Neural cell (in vitro differentiated cells): ENCODE measurements at regions not wholly inside any gene's neighbourhood (a gene's known extent, or its start where the extent isn't known, plus 50 kb on each side); places are given as distances from the start of the nearest gene placed in this dataset.

ENCODE experiments used
- POLR2AphosphoS5 ChIP-seq: IDR thresholded peaks from 2 replicates; pipeline ENCODE4 v1.6.1; 2012
- RAD21 ChIP-seq: fragments of 450-650 bp; conservative IDR thresholded peaks from 2 replicates; pipeline ENCODE4 v1.6.1; 2014; ENCODE audit warnings: antibody characterized with exemption, mild to moderate bottlenecking, moderate library complexity
- SMC3 ChIP-seq: fragments of 450-650 bp; conservative IDR thresholded peaks from 2 replicates; pipeline ENCODE4 v1.6.1; 2014; ENCODE audit warnings: antibody characterized with exemption, mild to moderate bottlenecking, moderate library complexity; ENCODE audit not compliant: poor library complexity
- TAF1 ChIP-seq: IDR thresholded peaks from 2 replicates; pipeline ENCODE4 v1.6.1; 2012; ENCODE audit warnings: low read depth
- TF ChIP-seq, protein P1 (sequence below): fragments of 450-650 bp; IDR thresholded peaks from 2 replicates; pipeline ENCODE4 v1.5.1; 2014; ENCODE audit warnings: antibody characterized with exemption, mild to moderate bottlenecking, moderate library complexity; ENCODE audit not compliant: poor library complexity, severe bottlenecking
- TF ChIP-seq, protein P2 (sequence below): IDR thresholded peaks from 2 replicates; pipeline ENCODE4 v1.6.1; 2012; ENCODE audit warnings: borderline replicate concordance

DNA sequence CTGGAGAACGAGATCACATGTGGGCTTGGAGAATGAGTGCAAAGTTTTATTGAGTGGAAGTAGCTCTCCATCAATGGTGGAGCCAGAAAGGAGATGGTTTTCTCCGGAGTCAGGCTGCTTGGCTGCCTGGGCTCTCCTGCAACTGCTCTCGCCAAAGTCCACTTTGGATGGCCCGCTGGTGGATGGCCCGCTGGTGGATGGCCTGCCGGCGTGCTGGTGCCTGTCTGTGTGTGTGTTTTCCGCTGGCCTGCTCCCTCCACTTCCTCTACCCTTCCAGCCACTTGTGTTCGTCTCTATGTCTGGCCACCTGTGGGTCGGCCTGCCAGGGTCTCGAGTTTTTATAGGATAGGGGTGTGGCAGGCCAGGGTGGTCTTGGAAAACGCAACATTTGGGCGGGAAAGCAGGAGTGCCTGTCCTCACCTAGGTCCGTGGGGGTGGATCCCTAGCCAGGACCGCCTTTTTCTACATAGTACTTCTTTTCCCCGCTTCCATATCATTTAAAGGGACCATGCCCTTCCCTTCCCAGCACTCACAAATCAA lies 1292.1 kb upstream of the PIK3C3 start:
- TF ChIP-seq, protein P1, sequence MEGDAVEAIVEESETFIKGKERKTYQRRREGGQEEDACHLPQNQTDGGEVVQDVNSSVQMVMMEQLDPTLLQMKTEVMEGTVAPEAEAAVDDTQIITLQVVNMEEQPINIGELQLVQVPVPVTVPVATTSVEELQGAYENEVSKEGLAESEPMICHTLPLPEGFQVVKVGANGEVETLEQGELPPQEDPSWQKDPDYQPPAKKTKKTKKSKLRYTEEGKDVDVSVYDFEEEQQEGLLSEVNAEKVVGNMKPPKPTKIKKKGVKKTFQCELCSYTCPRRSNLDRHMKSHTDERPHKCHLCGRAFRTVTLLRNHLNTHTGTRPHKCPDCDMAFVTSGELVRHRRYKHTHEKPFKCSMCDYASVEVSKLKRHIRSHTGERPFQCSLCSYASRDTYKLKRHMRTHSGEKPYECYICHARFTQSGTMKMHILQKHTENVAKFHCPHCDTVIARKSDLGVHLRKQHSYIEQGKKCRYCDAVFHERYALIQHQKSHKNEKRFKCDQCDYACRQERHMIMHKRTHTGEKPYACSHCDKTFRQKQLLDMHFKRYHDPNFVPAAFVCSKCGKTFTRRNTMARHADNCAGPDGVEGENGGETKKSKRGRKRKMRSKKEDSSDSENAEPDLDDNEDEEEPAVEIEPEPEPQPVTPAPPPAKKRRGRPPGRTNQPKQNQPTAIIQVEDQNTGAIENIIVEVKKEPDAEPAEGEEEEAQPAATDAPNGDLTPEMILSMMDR, result no peak
- no peak for TF ChIP-seq SMC3
- TF ChIP-seq TAF1, result no peak
- TF ChIP-seq, protein P2, sequence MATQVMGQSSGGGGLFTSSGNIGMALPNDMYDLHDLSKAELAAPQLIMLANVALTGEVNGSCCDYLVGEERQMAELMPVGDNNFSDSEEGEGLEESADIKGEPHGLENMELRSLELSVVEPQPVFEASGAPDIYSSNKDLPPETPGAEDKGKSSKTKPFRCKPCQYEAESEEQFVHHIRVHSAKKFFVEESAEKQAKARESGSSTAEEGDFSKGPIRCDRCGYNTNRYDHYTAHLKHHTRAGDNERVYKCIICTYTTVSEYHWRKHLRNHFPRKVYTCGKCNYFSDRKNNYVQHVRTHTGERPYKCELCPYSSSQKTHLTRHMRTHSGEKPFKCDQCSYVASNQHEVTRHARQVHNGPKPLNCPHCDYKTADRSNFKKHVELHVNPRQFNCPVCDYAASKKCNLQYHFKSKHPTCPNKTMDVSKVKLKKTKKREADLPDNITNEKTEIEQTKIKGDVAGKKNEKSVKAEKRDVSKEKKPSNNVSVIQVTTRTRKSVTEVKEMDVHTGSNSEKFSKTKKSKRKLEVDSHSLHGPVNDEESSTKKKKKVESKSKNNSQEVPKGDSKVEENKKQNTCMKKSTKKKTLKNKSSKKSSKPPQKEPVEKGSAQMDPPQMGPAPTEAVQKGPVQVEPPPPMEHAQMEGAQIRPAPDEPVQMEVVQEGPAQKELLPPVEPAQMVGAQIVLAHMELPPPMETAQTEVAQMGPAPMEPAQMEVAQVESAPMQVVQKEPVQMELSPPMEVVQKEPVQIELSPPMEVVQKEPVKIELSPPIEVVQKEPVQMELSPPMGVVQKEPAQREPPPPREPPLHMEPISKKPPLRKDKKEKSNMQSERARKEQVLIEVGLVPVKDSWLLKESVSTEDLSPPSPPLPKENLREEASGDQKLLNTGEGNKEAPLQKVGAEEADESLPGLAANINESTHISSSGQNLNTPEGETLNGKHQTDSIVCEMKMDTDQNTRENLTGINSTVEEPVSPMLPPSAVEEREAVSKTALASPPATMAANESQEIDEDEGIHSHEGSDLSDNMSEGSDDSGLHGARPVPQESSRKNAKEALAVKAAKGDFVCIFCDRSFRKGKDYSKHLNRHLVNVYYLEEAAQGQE, result no peak
- TF ChIP-seq RAD21, result no peak
- TF ChIP-seq POLR2AphosphoS5, result no peak
